SKM-1 (cell line): ENCODE measurements at regions not wholly inside any gene's neighbourhood (a gene's known extent, or its start where the extent isn't known, plus 50 kb on each side); places are given as distances from the start of the nearest gene placed in this dataset.

Experiments
- DNase-seq: peaks from one replicate; lab custom pipeline; 2025; ENCODE audit not compliant: unreplicated experiment; lab: John Stamatoyannopoulos, UW

DNA sequence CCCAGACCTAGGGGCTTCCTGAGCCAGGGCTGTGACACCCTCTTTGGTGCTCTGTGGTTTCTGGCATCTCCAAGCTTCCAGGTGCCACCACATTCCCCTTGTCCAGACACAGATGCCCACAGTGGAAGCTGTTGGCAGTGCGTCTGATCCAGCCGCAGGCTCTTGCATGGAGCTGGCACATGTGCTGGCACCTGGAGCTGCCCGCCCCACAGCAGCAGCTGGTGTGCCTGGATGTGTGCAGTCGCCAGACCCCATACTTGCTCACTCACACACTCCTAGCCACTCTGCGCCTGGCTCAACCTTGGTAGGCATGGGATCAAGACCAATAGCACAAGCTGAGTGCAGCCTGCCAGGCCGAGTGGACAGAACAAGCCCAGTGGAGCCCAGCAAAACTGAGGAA, 106.5 kb downstream of the LYZL1 start:
- DNase-seq, result no peak

GRCh38 chr10:29397221-29397620, 108.4 kb downstream of the LYZL1 start:
- no peak for DNase-seq

- DNase-seq, result no peak
Measured at GRCh38 chr10:29403208-29403607, 114.3 kb downstream of the LYZL1 start.

GRCh38 chr10:29407280-29407858, 118.5 kb downstream of the LYZL1 start:
- DNase-seq, result no peak
